AG09309 (cell line): ENCODE measurements at regions not wholly inside any gene's neighbourhood (a gene's known extent, or its start where the extent isn't known, plus 50 kb on each side); places are given as distances from the start of the nearest gene placed in this dataset.

ENCODE experiments used
- DNase-seq: peaks from one replicate; pipeline ENCODE4 v3.0.0-alpha.2; 2010; ENCODE audit warnings: low read depth
- H3K4me3 ChIP-seq: 2 replicates; pipeline ENCODE4 v1.5.1; 2011; ENCODE audit warnings: mild to moderate bottlenecking, low read depth, low read length, moderate library complexity; ENCODE audit not compliant: control insufficient read depth
- TF ChIP-seq, protein P1 (sequence below): IDR thresholded peaks from 2 replicates; pipeline ENCODE4 v1.5.1; 2011; ENCODE audit warnings: mild to moderate bottlenecking, low read depth, low read length, inconsistent platforms; ENCODE audit not compliant: insufficient read depth, control insufficient read depth; ENCODE audit errors: missing control alignments

DNA sequence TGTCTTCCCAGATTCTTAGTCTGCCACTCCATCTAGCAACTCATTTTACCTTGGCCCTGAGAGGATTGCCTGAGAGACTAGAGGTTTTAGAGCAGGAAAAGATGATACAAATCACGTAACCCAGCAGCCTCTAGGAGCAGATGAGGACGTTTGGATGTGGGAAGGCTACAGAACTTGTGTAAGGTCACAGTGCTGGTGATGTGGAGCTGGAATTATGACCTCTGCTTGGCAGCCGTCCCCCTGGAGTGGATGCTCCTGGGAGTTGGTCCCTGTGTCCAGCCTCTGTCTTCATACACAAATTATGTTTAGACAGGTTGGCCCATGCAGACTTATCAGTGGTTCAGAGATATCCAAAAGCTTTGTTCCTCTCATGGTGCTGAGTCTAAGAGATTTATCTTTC is 499.0 kb downstream of the EBF1 start:
- TF ChIP-seq, protein P1, sequence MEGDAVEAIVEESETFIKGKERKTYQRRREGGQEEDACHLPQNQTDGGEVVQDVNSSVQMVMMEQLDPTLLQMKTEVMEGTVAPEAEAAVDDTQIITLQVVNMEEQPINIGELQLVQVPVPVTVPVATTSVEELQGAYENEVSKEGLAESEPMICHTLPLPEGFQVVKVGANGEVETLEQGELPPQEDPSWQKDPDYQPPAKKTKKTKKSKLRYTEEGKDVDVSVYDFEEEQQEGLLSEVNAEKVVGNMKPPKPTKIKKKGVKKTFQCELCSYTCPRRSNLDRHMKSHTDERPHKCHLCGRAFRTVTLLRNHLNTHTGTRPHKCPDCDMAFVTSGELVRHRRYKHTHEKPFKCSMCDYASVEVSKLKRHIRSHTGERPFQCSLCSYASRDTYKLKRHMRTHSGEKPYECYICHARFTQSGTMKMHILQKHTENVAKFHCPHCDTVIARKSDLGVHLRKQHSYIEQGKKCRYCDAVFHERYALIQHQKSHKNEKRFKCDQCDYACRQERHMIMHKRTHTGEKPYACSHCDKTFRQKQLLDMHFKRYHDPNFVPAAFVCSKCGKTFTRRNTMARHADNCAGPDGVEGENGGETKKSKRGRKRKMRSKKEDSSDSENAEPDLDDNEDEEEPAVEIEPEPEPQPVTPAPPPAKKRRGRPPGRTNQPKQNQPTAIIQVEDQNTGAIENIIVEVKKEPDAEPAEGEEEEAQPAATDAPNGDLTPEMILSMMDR, result no peak
- DNase-seq, result no peak
- no peak overlapping the region for H3K4me3 ChIP-seq

- no peak for DNase-seq
- TF ChIP-seq, protein P1, result no peak
- no peak overlapping the region for H3K4me3 ChIP-seq
These were observed 500.6 kb downstream of the EBF1 start for GRCh38 chr5:158599157-158599556.

DNA sequence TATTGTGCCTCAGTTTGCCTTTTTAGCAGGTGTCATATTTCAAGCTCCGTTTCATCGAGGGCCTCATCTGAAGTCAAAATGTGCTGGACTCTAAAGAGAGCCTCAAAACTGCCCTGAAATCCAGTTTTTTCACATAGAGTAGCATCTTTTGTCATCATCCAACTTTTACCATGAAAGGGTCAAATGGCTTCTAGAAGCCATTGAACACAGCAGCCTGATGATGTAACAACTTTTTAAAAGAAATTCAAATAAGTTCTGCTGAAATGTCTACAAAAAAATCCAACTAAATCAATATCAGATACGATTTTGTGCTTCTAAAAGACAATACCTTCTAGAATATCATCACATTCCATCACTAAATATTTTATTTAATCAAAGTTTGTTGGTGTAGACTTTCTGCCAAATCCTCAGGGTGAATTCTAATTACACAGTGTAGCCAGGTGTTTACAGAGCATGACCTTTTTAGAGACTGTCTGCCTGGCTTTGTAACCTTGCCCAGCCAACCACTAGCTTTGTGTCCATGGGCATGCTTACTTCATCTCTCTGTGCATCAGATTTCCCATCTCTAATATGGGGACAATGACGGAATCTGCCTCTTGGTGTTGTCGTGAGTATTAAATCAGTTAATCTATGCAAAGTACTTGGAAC is 505.0 kb downstream of the EBF1 start:
- H3K4me3 ChIP-seq, result no peak overlapping the region
- TF ChIP-seq, protein P1, result no peak
- no peak for DNase-seq

- TF ChIP-seq, protein P1, result no peak
- H3K4me3 ChIP-seq, result no peak overlapping the region
- no peak for DNase-seq
These were observed 505.8 kb downstream of the EBF1 start for GRCh38 chr5:158593925-158594324.

- no peak overlapping the region for H3K4me3 ChIP-seq
- TF ChIP-seq, protein P1, result no peak
- DNase-seq, result no peak
These were observed 508.3 kb downstream of the EBF1 start for GRCh38 chr5:158591301-158591863.

GRCh38 chr5:158590746-158591300 is 508.9 kb downstream of the EBF1 start:
- H3K4me3 ChIP-seq, result no peak overlapping the region
- TF ChIP-seq, protein P1, result no peak
- DNase-seq, result no peak
